SKM-1 treated with dmso at 0.1 percent for 144 hours (cell line): ENCODE measurements at regions not wholly inside any gene's neighbourhood (a gene's known extent, or its start where the extent isn't known, plus 50 kb on each side); places are given as distances from the start of the nearest gene placed in this dataset.

ENCODE experiments used
- DNase-seq: peaks from one replicate; lab custom pipeline; 2025; ENCODE audit not compliant: unreplicated experiment; lab: John Stamatoyannopoulos, UW

DNA sequence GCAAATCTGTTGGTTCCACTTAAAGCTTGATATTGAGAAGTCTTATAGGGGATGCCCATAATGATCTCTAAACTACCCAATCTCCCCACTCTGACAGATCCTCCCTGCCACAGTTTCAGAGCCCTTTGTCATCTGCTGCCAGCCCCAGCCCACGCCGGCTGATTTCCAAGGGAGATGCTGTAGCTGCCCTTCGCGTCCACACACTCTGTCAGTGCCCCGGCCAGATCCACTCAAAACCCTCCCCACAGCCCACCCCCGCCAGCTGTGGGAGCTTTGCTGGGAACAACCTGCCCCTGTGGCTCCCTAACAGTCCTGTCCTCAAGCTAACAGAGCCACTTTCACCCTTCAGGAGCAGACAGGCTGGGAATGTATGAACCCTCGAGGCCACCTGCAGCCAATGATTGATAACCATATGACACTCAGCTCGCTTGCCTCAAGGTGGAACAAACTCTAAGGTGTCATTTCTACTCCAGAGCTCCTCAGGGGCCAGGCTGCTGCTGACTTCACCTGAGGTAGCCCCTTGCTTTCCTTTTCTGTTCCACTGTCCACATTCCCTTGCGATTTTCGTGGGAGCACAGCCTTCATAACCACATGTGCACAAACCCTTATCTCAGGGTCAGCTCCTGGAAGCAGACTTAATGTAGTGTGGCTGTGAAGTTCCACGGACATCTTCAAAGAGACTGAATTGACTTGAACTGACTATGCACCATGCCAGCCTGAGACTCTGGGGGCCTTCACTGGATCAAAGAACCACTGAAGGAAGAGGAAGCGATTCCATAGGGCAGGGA lies 92.6 kb upstream of the LGALSL start:
- no peak for DNase-seq

DNA sequence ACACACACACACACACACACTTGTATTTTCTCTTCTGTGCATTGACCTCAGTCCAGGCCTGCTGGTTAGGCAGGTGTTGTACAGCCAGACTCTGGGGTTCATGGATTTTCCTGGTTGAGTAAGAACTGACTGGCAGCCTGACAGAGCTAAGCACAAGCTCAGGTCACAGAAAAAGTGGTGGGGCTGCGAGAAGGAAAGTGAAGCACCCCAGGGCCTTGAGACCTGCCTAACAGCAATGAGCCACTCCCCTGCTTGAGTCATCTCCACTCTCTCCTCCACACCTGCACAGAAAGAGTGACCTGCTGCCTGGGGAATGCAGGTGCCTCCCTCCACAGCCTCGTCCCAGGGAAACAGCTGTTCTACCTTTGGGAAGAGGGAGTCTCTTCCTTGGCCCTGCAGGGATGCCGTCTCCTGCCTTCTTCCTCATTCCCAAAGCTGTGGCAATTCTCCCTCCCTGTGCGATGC lies 91.4 kb upstream of the LGALSL start:
- DNase-seq, result no peak

- no peak for DNase-seq
Observed at GRCh38 chr2:64363140-64363539, 90.8 kb upstream of the LGALSL start.

- no peak for DNase-seq
Observed at GRCh38 chr2:64363848-64364247, 90.1 kb upstream of the LGALSL start.

DNA sequence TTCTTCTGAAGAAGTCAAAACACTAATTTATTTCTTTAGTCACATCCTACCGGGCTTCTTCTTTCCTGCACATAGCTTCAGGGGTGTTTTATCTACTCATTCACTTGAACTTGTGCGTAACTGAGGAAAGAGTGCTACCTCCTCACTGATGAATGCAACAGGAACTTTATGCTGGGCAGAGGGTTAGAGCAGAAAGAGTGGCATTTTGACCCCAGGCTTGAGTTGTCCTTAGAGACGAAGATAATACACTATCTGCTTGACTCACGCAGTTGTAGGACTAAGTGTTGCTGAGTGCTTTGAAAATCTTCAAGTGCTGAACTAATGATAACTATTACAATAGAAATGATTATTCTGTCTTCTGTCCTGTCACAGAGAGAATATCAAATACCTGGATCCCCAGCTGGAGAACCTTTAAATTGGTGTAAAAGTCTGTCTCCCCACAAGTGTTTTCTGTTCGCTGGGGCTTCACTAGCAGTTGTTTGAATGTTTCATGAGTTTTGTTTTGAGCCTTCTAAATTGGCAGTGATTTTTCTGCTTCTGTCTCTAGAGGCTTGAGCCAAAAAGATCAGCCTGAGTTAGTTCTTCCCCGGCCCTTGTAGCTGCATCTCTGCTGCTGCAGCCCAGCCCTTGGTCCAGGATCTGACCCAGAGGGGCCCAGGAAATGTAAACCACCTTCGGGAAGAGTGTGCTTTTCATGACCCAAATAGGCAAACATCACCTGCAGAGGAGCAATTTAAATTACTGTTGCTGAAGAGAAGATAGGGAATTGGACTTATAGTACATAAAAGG lies 86.3 kb upstream of the LGALSL start:
- DNase-seq, result no peak

GRCh38 chr2:64369706-64370105 lies 84.3 kb upstream of the LGALSL start:
- no peak for DNase-seq

GRCh38 chr2:64371727-64372126 lies 82.2 kb upstream of the LGALSL start:
- no peak for DNase-seq

DNA sequence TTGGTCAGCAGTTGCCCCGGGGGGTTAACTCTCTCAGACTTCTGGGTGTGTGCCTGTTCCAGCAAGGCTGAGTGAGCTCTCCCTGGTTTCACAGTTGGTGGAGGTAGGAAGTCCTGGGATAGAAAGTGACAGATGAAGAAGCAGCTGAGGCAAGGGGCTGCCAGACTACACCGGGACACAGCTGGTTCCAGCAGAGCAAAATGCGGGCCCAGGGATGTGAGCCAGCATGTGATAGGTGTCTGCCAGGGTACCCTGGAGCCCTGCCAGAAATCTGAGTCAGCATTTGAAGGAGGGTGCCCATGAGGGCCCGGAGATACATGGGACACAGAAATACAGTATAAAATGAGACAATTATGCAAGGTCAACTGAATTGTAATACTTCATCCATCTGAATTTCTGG lies 79.3 kb upstream of the LGALSL start:
- no peak for DNase-seq

DNA sequence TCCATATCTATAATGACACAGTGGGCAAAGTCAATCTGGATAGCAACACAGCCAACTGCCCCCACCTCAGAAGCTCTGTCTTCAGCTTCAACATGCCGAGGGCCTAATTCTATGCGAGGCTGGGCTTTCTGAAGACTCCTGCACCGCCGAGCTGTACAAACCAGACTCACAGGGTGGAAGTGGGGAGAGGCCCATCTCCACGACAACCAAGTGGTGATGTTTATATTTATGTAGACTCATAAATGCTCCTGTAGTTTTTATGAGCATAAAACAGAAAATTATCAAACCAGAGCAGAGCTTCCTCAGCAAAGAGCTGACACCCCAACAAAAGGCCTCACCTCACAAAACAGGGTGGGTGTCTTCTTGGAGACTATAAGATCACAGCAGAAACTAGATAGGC lies 77.0 kb upstream of the LGALSL start:
- no peak for DNase-seq

- DNase-seq, result no peak
Observed at GRCh38 chr2:64379186-64379585, 74.8 kb upstream of the LGALSL start.

DNA sequence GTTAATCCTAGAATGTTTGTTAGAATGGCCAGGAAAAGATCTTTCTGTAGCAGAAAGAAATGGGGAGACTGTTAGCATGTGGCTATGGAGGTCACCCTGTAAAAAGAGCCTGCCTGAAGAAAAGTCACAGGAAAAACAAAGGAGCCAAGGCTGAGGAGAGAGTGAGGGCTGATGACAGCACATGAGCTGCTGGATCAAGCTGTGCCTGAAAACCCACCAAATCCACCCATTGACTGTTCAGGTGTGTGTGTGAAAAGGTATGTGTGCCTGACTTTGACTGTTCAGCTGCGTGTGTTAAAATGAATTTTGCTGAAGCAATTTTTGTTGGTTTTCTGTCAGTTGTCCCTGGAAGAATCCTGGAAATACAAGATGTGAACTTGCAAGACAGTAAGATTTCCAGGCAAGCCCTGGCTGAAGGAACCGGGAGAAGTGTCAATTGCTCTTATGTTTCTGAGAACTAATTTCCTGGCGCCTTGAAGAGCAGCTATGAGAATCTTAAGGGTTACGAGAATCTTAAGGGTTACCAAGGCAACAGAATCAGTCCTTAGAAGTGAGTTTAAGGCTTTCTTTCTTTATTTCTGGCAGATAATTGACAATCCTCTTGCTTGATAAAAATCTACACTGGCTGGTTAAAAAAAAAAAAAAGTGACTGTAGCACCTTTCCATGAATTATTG lies 73.0 kb upstream of the LGALSL start:
- DNase-seq, result no peak

GRCh38 chr2:64383016-64383591 lies 70.9 kb upstream of the LGALSL start:
- DNase-seq, result peak; percentile 57

DNA sequence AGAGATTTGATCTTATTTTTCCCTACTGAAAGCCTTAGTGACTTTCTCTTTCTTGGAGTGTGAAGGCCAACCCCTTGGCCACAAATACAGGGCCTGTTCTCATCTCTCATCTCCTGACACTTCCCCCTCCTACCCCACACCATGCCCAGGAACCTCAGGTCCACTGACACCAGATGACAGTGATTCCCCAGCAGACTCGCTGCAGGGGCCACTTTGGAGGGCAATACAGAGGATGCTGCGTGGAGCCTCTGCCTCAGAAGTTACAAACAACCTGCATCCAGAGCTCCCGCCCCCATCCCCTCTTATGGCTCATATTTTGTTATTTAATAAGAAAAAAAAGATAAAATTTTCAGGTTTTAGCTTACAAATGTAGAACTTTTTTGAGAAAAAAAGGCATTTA lies 70.1 kb upstream of the LGALSL start:
- DNase-seq, result no peak

DNA sequence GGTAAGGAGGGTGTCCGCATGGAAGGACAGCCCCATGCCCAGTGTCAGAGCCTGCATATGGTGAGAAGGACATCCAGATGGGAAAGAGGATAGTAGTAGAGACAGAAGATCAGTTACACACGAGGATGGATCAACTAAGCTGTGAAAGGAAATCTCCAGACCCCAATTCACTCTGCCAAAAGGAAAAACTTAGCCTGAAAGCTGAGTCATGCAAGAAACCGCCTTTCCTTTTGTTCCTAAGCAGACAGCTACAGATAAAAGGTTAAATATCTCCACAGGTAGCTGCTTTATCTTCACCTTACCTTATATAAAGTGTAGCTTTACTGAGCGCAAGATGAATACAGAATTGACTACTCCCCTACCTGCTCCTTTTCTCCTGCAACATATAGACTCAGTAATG lies 67.3 kb upstream of the LGALSL start:
- DNase-seq, result no peak

DNA sequence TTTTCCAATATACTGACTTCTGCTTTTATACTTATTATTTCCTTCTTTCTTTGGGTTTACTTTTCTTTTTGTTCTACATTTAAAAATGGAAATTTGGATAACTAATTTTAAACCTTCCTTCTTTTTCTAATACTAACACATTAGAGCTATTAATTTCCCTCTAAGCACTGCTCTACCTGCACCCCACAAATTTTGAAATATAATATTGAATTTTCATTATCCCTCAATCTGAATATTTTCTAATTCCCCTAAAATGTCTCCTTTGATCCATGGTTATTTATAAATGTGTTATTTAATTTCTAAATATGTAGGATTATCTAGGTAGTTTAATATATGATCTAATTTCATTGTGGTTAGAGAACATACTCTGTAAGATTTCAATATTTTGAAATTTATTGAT lies 63.4 kb upstream of the LGALSL start:
- DNase-seq, result no peak

DNA sequence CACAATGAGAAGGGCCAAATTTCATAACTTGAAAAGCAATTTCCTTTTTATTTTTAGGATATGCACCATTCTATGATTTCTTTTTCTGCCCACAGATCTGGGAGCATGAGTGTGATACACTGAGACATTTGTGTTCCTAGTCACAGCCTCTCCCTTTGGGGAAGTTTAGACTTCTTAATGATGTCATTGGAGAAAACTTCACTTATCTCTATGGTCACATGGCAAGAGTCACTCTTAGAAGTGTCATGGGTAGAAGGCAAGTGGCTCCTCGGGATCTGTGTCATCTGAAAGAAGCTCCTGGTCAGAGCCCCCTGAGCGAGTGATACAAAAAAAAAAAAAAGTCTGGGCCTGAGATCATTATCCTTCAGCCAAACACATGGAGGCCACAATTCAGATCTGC lies 62.5 kb upstream of the LGALSL start:
- DNase-seq, result no peak

- no peak for DNase-seq
Observed at GRCh38 chr2:64391940-64392339, 62.0 kb upstream of the LGALSL start.

- DNase-seq, result no peak
Observed at GRCh38 chr2:64392529-64392928, 61.4 kb upstream of the LGALSL start.

DNA sequence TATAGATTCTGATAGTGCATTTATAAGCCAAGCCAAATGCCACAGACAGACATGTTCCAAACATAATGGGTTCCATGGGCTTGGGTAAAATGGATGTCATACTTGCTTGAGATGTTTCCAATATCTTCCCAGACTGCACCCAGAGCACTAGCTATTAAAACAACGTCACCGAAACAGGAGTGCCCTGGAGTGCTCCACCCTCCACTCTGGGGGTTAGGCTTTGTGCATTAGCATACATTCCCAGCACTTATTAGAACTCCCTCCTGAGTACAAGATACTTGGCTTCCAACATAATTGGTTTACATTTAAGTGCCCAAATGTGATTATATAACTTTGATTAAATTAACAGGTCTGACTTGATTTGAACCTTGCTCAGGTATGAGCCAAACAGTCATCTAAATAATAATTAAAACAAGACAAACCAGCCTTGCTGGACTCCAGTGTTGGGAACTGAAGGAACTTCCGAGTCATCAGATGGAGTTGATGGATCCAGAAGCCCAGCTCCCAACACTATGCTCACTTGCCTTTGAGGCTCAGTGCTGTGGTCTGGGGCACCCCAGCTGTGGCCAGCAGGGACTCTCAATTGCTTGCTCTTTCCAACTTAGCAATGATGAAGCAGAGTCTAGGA lies 60.5 kb upstream of the LGALSL start:
- no peak for DNase-seq

- DNase-seq, result no peak
Observed at GRCh38 chr2:64394153-64394552, 59.8 kb upstream of the LGALSL start.

DNA sequence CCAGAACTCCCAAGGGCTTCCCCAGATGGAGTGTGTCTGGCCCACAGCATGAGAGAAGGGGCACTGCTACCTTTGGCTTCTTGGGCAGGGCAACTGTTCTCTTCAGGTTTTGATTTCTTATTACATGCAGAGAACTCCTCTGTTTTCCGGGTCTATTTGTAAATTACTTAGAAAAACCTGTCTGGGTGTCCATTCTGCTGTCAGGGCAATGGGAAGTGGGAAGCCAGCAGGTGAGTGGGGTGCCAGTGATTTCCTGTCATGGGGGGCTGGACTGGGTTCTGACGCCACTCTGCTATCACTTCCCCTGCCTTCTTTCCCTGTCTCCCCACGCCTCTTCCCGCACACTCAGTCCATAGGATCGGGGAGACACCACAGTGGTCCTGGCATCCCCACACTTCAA lies 58.0 kb upstream of the LGALSL start:
- DNase-seq, result no peak
